Stimulated activated CD8-positive, alpha-beta memory T cell treated with anti-CD3 and anti-CD28 coated beads, Interleukin-4, amount 100 ng/mL, for 4 hours (primary cell): ENCODE measurements at regions not wholly inside any gene's neighbourhood (a gene's known extent, or its start where the extent isn't known, plus 50 kb on each side); places are given as distances from the start of the nearest gene placed in this dataset.
"Not testable (repeated sequence)": the region's sequence is repeated elsewhere in the genome, so short reads cannot be mapped to it uniquely, and the experiment has no call there.

Source experiments
- DNase-seq, 2 donors: peaks; one replicate each; pipeline ENCODE4 v3.0.0-alpha.2; 2020; ENCODE audit warnings: low read depth in 2 of 2, low spot score in 1 of 2

DNA sequence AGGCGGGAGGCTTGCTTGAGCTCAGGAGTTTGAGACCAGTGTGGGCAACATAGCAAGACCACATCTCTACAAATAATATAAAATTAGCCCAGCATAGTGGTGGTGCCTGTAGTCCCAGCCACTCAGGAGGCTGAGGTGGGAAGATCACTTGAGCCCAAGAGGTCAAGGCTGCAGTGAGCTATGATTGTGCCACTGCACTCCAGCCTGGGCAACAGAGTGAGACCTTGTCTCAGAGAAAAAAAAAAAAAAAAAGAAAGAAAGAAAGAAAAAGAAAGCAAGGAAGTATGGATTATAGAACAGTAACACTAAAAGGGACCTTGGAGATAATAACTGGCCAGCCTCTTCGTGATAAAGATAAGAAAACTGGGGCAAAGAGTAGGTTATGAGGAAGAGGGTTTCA is 130.4 kb downstream of the PLCE1 start:
- not testable (repeated sequence) for DNase-seq

DNA sequence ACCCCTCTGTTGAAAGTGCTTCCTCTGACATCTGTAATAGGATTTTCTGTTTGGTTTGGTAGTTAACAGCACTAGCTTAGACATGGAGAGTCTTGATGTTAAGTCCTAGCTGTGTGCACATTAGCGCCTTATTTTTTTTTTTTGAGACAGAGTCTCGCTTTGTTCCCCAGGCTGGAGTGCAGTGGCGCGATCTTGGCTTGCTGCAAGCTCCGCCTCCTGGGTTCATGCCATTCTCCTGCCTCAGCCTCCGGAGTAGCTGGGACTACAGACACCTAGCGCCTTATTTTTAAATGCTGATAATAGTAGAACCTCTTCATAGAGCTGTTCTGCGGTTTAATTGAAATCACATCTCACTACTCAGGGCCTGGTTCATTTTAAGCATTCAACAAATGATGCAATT is 131.5 kb downstream of the PLCE1 start:
- not testable (repeated sequence) for DNase-seq

DNA sequence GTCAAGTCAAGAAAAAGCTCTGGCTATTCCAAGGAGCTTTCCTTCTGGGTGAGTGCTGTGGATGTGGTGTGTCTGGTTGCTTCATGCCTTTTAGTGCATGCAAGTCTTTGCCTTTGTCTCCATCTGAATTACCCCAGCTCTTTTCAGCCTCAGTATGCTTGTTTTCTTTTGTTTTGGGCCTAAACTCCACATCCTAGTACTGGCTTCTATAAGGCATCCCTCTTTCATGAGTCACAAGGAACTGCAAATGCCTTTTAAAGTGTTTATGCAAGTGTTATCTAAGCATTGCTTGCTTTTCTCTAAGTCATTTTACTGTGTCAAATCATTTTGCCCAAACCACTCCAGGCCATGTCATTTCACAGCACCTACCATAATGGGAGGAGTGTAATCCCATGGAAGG is 132.1 kb downstream of the PLCE1 start:
- no peak for DNase-seq

DNA sequence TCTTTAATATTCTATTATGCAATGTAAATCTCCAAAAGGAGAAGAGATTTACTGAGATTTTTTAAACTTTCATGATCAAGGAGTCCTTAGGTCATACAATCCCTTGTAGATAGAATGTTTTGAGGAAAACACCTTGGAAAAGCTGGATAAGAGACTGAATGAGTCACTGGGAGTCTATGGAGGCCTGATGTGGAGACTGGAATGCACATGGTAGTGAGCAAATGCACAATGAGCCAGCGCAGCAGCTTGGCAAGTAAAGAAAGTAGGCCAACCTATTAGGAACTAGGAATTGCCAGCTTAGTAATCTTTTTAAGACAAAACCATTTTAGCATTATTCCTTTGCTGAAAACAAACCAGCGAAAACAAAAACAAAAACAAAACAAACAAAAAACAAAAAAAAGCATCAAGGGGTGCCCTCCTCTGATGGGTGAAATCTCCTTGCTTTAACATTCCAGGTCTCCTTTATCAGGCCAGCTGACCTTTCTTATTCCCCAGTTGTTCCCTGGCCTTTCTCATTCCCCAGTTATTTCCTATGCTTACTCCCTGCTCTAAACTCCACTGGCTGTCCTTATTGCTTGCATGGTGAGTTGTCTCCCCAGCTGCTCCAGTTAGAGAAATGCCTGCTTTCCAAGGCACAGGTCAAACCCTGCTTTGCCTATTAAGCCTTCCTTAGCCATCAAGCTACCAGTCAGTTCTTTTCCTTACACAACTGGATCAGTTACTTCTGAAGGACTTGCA is 135.8 kb downstream of the PLCE1 start:
- DNase-seq: no peak

DNA sequence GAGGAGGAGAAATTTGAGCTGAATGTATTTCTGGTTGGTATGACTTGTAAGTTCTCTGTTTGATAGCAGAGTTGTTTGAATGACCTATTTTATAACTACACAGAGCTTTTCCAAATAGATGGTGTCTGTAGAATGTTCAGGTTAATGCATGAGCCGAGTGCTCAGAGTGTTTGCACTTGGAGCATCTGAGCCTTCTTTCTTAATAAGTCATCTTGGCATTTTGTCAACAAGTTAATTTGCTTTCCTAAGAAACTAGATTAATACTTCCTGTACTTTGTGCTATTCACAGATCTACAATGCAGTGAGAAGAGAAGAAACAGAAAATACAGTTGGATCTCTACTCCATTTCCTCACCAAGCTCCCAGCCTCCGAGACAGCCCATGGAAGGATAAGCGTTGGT is 138.2 kb downstream of the PLCE1 start:
- no peak for DNase-seq

DNA sequence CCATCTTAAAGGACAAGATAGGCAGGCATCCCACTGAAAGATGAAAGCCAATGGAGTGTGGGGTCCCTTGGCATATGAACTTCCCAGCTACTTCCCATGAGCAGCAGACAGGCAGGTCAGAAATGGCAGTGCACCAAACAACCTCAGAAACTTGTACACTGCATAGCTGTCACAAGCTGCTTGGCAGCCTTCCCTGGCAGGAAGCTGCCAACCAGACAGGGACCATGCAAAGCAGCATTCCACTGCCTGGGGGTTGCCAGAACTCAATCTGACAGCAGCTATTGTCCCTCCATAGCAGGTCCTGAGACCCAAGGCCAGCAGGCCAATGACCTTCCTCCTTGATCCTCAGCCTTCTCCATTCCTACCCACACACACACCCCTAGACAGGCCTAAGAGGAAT is 139.5 kb downstream of the PLCE1 start:
- DNase-seq: no peak

DNA sequence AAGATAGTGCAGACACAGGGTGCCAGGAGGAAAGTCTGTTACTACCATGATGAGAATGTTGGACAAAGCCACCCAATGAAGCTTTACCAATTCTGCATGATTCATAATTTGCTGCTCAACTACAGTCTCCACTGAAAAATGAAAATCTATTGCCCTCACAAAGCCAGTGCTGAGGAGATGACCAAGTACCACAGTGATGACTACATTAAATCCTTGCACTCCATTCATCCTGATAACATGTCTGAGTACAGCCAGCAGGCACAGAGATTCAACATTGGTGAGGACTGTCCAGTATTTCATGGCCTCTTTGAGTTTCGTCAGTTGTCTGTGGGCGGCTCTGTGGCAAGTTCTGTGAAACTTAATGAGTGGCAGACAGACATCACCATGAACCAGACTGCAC is 144.0 kb downstream of the PLCE1 start:
- no peak for DNase-seq

DNA sequence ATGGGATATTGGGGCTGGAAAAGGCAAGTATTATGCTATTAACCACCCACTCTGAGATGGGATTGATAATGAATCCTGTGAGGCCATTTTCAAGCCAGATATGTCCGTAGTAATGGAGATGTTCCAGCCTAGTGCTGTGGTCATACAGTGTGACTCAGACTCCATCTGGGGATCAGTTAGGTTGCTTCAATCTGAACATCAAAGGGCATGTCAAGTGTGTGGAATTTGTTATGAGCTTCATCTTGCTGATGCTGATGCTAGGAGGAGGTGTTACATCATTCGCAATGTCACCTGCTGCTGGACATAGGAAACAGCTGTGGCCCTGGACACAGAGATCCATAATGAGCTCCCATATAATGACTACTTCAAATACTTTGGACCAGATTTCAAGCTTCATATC is 144.7 kb downstream of the PLCE1 start:
- DNase-seq: no peak

DNA sequence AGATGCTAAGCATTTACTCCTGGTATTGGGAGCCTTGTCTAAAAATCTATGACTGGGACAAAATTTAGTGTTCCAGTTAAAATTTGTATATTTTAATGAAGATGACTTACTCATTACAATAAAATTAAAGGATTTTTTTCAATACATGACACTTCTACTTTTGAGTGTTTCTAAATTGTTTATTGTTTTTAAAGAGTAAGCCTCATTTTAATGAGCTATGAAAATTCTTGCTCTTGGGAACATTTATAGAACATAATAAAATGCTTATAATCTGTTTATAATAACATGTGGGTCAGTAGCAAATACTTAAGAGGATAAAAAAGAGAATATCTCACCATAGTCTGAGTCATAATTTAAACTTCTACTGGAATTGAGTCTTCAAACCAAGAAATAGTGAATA is 149.5 kb downstream of the PLCE1 start:
- DNase-seq: no peak

DNA sequence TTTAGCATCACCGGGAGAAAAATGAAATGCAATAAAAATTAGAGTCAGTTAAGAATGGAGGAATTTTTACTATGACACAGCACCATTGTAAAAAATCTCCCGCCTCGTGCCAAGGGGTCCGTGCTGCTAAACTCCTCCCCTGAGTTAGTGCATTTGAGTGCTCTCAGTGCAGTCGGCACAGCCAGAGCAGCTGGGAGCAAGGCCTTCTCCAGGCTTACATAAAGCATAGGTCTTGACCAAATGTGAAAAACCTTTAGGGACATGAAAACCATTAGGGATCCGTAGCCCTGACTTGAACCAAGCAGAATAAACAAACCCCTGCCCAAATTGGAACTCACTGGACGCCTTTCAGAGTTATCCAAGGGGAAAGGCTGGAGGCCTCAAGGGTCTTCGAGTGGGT is 152.6 kb downstream of the PLCE1 start:
- DNase-seq: no peak

DNA sequence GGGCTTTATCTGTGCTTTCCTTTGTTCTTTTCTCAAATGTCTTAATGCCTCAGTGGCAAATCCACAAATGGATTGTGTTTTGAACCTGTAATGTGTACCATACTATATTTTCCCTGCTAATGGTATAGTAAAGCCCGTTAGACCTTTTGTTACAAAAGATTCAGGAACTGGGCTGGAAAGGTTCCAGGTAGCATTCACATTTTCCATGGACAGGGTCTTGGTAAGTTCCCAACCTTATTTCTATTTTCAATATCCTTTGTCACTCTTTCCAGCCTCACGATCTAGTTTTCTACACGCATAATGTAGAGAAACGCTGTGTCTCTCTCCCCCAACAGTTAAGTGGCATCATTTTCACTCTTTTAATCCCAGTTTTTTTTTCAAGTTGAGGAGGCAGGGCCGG is 153.0 kb downstream of the PLCE1 start:
- DNase-seq: no peak

DNA sequence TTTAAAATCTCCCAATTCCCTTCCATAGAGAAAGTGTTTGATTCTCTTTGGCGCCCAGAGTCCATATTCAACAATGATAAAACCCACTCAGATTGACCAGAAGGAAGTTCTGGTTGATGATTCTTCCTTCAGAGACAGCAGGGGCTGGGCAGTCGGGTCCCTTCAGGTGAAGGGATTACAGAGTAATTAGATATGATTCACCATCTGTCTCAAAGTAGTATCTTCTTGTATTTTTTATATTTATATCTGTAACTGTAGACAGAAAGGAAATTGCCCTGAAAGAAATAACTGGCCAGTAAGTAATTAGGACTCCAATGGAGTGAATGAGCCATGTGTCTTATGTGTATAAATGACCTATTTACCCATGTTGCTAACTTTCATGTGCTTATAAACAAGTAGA is 156.0 kb downstream of the PLCE1 start:
- DNase-seq: no peak

DNA sequence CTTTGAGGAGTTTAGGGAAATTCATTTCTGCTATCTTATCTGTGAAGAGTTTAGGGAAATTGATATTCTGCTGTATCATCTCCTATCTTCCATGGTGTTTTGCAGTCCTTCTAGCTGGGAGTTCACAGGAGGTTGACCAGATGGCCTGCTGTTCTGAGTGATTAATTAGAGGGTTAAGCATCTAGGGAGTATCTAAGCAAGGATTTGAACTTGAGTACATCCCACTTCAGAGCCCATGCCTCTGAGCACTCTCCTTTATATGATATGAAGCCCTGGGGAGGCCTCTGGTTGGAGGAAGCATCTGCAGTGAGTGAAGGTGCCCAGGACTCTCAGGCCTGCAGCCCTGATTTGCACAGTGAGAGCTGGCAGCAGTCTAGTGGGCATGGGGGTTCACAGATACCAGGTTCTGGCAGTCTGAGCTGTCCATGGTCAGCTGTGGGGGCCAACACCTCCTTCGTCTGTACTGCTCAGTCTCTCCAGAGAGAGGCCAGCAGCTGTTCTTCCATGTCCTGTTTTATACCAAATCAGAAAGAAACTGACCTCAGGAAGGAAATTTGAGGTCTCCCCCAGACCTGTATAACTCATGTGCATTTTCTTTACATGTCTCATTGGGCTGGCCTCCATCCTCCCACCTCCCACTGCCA is 156.9 kb downstream of the PLCE1 start:
- DNase-seq: no peak

DNA sequence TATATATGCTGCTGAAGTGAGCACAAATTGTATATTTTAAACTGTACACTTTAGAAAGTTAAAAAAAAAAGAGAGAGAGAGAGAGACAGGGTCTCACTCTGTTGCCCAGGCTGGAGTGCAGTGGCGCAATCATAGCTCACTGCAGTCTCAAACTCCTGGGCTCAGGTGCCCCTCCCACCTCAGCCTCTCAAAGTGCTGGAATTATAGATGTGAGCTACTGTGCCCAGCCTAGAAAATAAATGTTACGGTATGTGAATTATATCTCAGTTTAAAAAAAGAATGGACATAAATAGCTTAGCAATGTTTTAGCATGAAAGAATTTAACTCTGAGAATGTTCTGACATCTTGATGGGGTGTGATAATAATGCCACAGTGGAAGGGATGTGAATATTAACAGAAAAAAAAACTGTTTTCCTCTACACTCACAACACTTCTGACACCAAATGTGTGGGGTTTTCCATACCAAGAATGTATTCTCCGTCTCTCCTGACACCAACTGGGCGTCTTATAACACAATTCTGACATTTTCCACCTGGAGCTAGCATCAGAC is 162.1 kb downstream of the PLCE1 start:
- no peak for DNase-seq

DNA sequence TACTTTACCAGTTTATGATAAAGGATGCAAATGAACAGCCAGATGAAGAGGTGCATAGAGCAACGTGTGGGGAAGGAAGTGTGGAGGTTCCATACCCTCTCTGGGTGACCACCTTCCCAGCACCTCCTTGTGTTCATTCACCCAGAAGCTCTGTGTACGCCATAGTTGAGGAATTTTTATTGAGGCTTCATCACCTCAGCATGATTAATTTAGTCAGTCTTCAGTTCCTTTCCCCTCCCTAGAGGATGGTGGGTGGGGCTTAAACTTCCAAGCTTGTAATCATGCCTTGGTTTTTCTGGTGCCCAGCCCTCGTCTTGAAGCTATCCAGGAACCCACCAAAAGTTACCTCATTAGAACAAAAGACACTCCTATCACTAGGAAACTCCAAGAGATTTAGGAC is 162.7 kb downstream of the PLCE1 start:
- DNase-seq: no peak

DNA sequence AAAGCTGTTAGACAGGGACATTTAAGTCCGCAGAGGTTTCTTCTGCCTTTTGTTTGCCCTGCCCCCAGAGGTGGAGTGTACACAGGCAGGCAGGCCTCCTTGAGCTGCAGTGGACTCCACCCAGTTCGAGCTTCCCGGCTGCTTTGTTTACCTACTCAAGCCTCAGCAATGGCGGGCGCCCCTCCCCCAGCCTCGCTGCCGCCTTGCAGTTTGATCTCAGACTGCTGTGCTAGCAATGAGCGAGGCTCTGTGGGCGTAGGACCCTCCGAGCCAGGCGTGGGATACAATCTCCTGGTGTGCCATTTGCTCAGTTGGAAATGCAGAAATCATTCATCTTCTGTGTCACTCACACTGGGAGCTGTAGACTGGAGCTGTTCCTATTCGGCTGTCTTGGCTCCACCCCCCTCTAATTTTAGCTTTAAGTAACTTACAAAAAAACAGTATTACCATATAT is 171.5 kb downstream of the PLCE1 start:
- DNase-seq: not testable (repeated sequence)

DNA sequence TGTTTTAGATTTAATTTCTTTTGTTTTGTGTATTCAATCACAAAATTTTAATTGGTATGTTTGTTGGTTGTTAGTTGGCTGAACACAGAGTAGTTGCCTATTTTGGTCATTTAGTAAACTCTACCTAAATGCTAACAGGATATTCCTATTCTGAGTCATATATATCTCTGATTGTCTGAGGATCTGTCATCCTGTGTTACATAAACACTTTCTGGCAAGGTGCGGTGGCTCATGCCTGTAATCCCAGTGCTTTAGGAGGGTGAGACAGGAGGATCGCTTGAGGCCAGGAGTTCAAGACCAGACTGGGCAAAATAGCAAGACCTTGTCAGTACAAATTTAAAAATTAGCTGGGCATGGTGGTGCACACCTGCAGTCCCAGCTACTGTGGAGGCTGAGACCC is 178.6 kb downstream of the PLCE1 start:
- no peak for DNase-seq

DNA sequence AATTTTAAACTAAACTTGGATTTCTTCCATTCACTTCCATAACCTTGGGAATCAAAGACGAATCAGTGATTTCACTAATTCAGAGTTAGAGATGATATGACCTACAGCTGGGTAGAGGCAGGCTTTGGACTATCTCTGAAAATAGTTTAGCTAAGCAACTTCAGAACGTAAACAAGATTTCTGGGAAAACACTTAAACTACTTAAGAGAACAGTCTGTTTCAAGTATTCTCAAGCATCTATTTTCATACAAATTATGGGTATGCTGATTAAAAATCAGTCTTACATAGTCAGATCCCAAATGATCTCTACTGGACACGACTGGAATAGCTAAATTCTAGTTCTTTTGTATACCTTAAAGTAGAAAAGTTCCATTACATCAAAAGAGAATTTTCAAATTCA is 179.9 kb downstream of the PLCE1 start:
- DNase-seq: no peak

DNA sequence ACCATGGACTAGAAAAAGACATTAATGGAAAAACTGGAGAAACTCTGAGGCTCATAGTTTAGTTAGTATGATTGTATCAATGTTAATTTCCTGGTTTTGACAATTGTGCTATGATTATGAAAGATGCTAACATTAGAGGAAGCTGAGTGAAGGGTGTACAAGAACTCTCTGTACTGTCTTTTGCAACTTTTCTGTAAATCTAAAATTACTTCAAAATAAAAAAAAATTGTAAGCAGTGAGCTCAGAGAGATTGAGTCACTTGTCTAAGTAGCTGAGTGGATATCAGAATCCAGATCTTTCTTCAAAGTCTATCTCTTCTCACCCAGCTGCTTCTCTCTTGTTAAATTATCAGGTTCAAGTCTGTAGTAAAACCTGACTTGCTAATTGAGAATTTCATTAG is 181.1 kb downstream of the PLCE1 start:
- no peak for DNase-seq

DNA sequence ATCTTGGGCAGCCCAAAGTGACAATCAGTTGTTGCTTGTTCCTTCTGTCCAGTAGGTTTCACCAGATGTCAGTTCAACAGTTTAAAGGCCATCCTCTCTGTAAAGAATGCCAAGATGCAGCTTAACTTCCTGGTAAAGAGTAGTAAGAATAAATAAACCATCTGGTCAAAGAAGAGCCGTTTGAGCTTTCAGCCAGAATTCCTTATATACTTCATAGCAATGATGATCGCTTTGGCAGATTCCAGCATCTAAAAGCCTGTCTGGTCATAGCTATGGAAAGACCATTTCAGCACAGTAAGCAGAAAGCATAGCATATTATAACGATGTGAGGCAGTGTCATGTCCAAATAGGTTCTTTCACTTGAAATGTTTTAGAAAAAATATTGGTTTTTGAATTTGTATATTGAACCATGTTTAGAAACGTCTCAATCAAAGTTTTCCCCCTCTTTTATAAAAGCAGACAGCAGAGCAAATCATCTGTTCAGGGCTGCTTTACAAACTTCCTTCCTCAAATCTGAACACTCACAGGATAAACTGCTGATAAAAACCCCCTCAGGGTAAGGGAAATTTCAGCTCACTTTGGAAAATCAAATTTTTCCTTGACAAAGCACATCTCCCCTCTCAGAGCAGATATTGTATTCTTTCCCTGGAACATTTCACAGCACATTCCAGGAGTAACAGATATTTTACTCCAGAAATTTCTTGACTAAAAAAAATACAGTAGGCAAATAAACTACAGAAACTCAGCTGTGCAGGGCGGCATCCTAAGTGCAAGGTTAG is 184.1 kb downstream of the NOC3L start:
- no peak for DNase-seq

DNA sequence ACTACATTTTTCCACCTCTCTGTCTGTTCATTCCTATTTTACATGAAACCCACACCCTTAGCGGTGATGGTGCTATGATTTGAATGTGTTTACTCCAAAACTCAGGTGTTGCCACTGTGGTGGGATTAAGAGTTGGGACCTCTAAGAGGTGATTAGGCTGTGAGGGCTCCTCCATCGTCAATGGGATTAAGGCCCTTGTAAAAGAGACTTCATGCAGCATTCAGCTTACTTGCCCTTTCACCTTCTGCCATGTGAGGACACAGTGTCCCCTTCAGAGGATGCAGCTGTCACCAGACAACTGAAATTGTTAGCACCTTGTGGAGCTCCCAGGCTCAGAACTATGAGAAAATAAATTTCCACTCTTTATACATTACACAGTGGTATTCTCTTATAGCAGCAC is 182.2 kb downstream of the NOC3L start:
- no peak for DNase-seq

DNA sequence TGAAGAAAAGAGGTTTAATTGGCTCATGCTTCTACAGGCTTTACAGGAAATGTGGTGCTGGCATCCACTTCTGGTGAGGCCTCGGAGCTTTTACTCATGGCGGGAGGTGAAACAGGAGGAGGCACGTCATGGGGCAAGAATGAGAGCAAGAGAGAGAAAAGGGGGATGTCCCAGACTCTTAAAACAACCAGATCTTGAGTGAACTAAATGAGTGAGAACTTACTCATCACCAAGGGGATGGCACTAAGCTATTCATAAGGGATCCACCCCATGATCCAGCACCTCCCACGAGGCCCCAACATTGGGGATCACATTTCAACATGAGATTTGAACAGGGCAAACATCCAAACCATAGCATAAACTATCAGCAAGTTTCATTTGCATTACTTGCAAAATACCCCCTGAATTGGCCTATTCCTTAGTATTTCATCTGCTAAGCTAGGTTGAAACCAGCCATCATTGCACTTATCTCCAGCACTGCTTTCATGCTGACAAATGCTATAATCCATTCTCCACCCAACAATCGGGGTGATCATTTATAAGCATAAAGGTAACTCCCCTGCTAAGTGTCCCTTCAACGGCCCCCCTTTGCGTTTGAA is 179.0 kb downstream of the NOC3L start:
- no peak for DNase-seq
